ENCODE measurements at regions not wholly inside any gene's neighbourhood (a gene's known extent, or its start where the extent isn't known, plus 50 kb on each side); places are given as distances from the start of the nearest gene placed in this dataset.

GRCh38 chr15:47378527-47378926, 338.8 kb upstream of the SEMA6D start:
- in situ Hi-C loops (cut with HindIII; ENCODE audit: low sequenced_read_pairs), result no loop called here

GRCh38 chr15:47383102-47383501, 334.2 kb upstream of the SEMA6D start:
- in situ Hi-C loops (cut with HindIII; ENCODE audit: low sequenced_read_pairs), result loop anchor here (5.0 kb wide), 1 partner anchor 79 kb away; no protein-coding TSS in a partner anchor

- in situ Hi-C loops (cut with HindIII; ENCODE audit: low sequenced_read_pairs), result loop anchor here (5.0 kb wide), 1 partner anchor 78 kb away; no protein-coding TSS in a partner anchor
These were observed 333.5 kb upstream of the SEMA6D start for GRCh38 chr15:47383801-47384200.

- in situ Hi-C loops (cut with HindIII; ENCODE audit: low sequenced_read_pairs), result loop anchor here (5.0 kb wide), 1 partner anchor 78 kb away; no protein-coding TSS in a partner anchor
These were observed 333.0 kb upstream of the SEMA6D start for GRCh38 chr15:47384341-47384740.

GRCh38 chr15:47384776-47385175, 332.5 kb upstream of the SEMA6D start:
- in situ Hi-C loops (cut with HindIII; ENCODE audit: low sequenced_read_pairs), result loop anchor here (5.0 kb wide), 1 partner anchor 78 kb away; no protein-coding TSS in a partner anchor

- in situ Hi-C loops (cut with HindIII; ENCODE audit: low sequenced_read_pairs), result no loop called here
These were observed 330.8 kb upstream of the SEMA6D start for GRCh38 chr15:47386459-47386858.

- in situ Hi-C loops (cut with HindIII; ENCODE audit: low sequenced_read_pairs), result no loop called here
These were observed 329.0 kb upstream of the SEMA6D start for GRCh38 chr15:47388299-47388698.

- in situ Hi-C loops (cut with HindIII; ENCODE audit: low sequenced_read_pairs), result no loop called here
These were observed 327.0 kb upstream of the SEMA6D start for GRCh38 chr15:47390208-47390765.

GRCh38 chr15:47394286-47394809, 323.0 kb upstream of the SEMA6D start:
- in situ Hi-C loops (cut with HindIII; ENCODE audit: low sequenced_read_pairs), result no loop called here

GRCh38 chr15:47395076-47395475, 322.2 kb upstream of the SEMA6D start:
- in situ Hi-C loops (cut with HindIII; ENCODE audit: low sequenced_read_pairs), result no loop called here

- in situ Hi-C loops (cut with HindIII; ENCODE audit: low sequenced_read_pairs), result no loop called here
These were observed 319.6 kb upstream of the SEMA6D start for GRCh38 chr15:47397655-47398054.

- in situ Hi-C loops (cut with HindIII; ENCODE audit: low sequenced_read_pairs), result no loop called here
These were observed 319.2 kb upstream of the SEMA6D start for GRCh38 chr15:47398132-47398531.

GRCh38 chr15:47398594-47398993, 318.7 kb upstream of the SEMA6D start:
- in situ Hi-C loops (cut with HindIII; ENCODE audit: low sequenced_read_pairs), result no loop called here

- in situ Hi-C loops (cut with HindIII; ENCODE audit: low sequenced_read_pairs), result no loop called here
These were observed 318.2 kb upstream of the SEMA6D start for GRCh38 chr15:47399100-47399499.

GRCh38 chr15:47400603-47401002, 316.7 kb upstream of the SEMA6D start:
- in situ Hi-C loops (cut with HindIII; ENCODE audit: low sequenced_read_pairs), result no loop called here

- in situ Hi-C loops (cut with HindIII; ENCODE audit: low sequenced_read_pairs), result no loop called here
These were observed 315.9 kb upstream of the SEMA6D start for GRCh38 chr15:47401427-47401826.

GRCh38 chr15:47402829-47403228, 314.5 kb upstream of the SEMA6D start:
- in situ Hi-C loops (cut with HindIII; ENCODE audit: low sequenced_read_pairs), result no loop called here

GRCh38 chr15:47404877-47405276, 312.4 kb upstream of the SEMA6D start:
- in situ Hi-C loops (cut with HindIII; ENCODE audit: low sequenced_read_pairs), result no loop called here

GRCh38 chr15:47405365-47406162, 311.7 kb upstream of the SEMA6D start:
- in situ Hi-C loops (cut with HindIII; ENCODE audit: low sequenced_read_pairs), result no loop called here

GRCh38 chr15:47407692-47408091, 309.6 kb upstream of the SEMA6D start:
- in situ Hi-C loops (cut with HindIII; ENCODE audit: low sequenced_read_pairs), result no loop called here

GRCh38 chr15:47409038-47409437, 308.3 kb upstream of the SEMA6D start:
- in situ Hi-C loops (cut with HindIII; ENCODE audit: low sequenced_read_pairs), result no loop called here

- in situ Hi-C loops (cut with HindIII; ENCODE audit: low sequenced_read_pairs), result no loop called here
These were observed 307.7 kb upstream of the SEMA6D start for GRCh38 chr15:47409600-47409999.
